ENCODE measurements at regions not wholly inside any gene's neighbourhood (a gene's known extent, or its start where the extent isn't known, plus 50 kb on each side); places are given as distances from the start of the nearest gene placed in this dataset.

- Histone ChIP-seq H3K36me3 (ENCODE audit: insufficient read depth in 1 of 2, low read depth in 1 of 2) (no peaks in the 10 kb centered on the region), H3K27me3 (ENCODE audit: insufficient read depth in 3 of 3, low read length in 2 of 3) (no peaks in the 10 kb centered on the region), H3K27ac (no peak overlapping the region), H3K4me1 (no peaks in the 10 kb centered on the region), H3K4me3 (no peak overlapping the region), H3K9me3 (no peaks in the 10 kb centered on the region)
- DNase-seq (no peak), ATAC-seq (no peak)
- WGBS, 3 donors: 86 to 89% (median 88%) methylated on average over 6 to 7 of the region's 7 CpGs
- intact Hi-C loops (cut with DNase I): no loop called here
- no peak for TF ChIP-seq CTCF (IDR thresholded peaks at IDR 0.05)
These were observed 474.9 kb upstream of the CDH10 start for GRCh38 chr5:25119650-25120049.

- Histone ChIP-seq H3K9me3 (peaks cover 11% of the 10 kb centered on the region), H3K4me3 (no peak overlapping the region), H3K27me3 (ENCODE audit: insufficient read depth in 3 of 3, low read length in 2 of 3) (no peaks in the 10 kb centered on the region), H3K27ac (no peak overlapping the region), H3K4me1 (no peaks in the 10 kb centered on the region), H3K36me3 (ENCODE audit: insufficient read depth in 1 of 2, low read depth in 1 of 2) (no peaks in the 10 kb centered on the region)
- no peak for DNase-seq
- 46 to 55% (median 49%) methylated on average over 4 of the region's 4 CpGs for WGBS, 3 donors
- intact Hi-C loops (cut with DNase I): no loop called here
- no peak for ATAC-seq
- TF ChIP-seq CTCF (IDR thresholded peaks at IDR 0.05): no peak
These were observed 463.1 kb upstream of the CDH10 start for GRCh38 chr5:25107853-25108252.

- intact Hi-C loops (cut with DNase I): no loop called here
- Histone ChIP-seq H3K27me3 (ENCODE audit: insufficient read depth in 3 of 3, low read length in 2 of 3) (no peaks in the 10 kb centered on the region), H3K4me3 (no peak overlapping the region), H3K9me3 (no peaks in the 10 kb centered on the region), H3K4me1 (no peaks in the 10 kb centered on the region), H3K27ac (no peak overlapping the region), H3K36me3 (ENCODE audit: insufficient read depth in 1 of 2, low read depth in 1 of 2) (no peaks in the 10 kb centered on the region)
- WGBS, 3 donors: 65 to 75% (median 68%) methylated on average over 3 of the region's 3 CpGs
- ATAC-seq (no peak), DNase-seq (no peak)
- TF ChIP-seq CTCF (IDR thresholded peaks at IDR 0.05): no peak
These were observed 454.8 kb upstream of the CDH10 start for GRCh38 chr5:25099538-25099937.

GRCh38 chr5:25095261-25095660 lies 450.5 kb upstream of the CDH10 start:
- no peak for TF ChIP-seq CTCF (IDR thresholded peaks at IDR 0.05)
- H3K27ac ChIP-seq: no peak overlapping the region
- ATAC-seq (no peak), DNase-seq (no peak)
- H3K4me3 ChIP-seq: no peak overlapping the region
- intact Hi-C loops (cut with DNase I): no loop called here
- no peaks in the 10 kb centered on the region for H3K9me3 ChIP-seq
- H3K27me3 ChIP-seq (ENCODE audit: insufficient read depth in 3 of 3, low read length in 2 of 3): no peaks in the 10 kb centered on the region
- H3K36me3 ChIP-seq (ENCODE audit: insufficient read depth in 1 of 2, low read depth in 1 of 2): no peaks in the 10 kb centered on the region
- 76 to 94% (median 81%) methylated on average over 2 of the region's 2 CpGs for WGBS, 3 donors
- H3K4me1 ChIP-seq: no peaks in the 10 kb centered on the region

- ATAC-seq (no peak), DNase-seq (no peak)
- WGBS, 3 donors: 76 to 83% (median 79%) methylated on average over 2 of the region's 2 CpGs
- Histone ChIP-seq H3K4me3 (no peak overlapping the region), H3K36me3 (ENCODE audit: insufficient read depth in 1 of 2, low read depth in 1 of 2) (no peaks in the 10 kb centered on the region), H3K27me3 (ENCODE audit: insufficient read depth in 3 of 3, low read length in 2 of 3) (no peaks in the 10 kb centered on the region), H3K9me3 (no peaks in the 10 kb centered on the region), H3K27ac (no peak overlapping the region), H3K4me1 (no peaks in the 10 kb centered on the region)
- intact Hi-C loops (cut with DNase I): no loop called here
- TF ChIP-seq CTCF (IDR thresholded peaks at IDR 0.05): no peak
These were observed 449.4 kb upstream of the CDH10 start for GRCh38 chr5:25094219-25094618.

All from psoas muscle (tissue), 7 donors.